ENCODE measurements at regions not wholly inside any gene's neighbourhood (a gene's known extent, or its start where the extent isn't known, plus 50 kb on each side); places are given as distances from the start of the nearest gene placed in this dataset.
A peak's percentile ranks its signal among the peaks of the same experiment; 100 is the strongest.

DNA sequence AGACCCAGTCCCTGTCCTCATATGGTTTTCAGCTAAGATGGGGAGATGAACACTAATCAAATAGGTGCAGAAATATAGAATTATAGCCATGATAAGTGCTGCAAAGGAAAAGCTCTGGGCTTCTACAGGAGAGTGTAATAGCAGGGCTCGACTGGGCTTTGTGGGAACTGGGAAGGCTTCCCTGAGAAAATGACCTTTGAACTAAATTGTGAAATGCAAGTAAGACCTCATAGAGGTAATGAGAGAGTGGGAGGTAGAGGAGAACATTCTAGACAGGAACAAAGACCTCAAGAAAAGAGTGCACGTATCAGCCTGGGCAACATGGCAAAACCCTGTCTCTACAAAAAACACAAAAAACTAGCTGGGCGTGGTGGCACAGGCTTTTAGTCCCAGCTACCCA is 231.6 kb downstream of the ABHD5 start:
- Histone ChIP-seq H3K9me3 (no peaks in the 10 kb centered on the region), H3K4me3 (no peak overlapping the region), H3K27ac (no peak overlapping the region), H3K36me3 (no peaks in the 10 kb centered on the region), H3K27me3 (peaks cover 0 to 70% (median 51%) of the 10 kb centered on the region in 7 donors), H3K4me1 (no peaks in the 10 kb centered on the region)
- WGBS, 2 donors: 80 to 81% methylated on average over 3 of the region's 3 CpGs
- no peak for ATAC-seq
- intact Hi-C loops (cut with DNase I): no loop called here
- DNase-seq: no peak
- TF ChIP-seq, protein P1, sequence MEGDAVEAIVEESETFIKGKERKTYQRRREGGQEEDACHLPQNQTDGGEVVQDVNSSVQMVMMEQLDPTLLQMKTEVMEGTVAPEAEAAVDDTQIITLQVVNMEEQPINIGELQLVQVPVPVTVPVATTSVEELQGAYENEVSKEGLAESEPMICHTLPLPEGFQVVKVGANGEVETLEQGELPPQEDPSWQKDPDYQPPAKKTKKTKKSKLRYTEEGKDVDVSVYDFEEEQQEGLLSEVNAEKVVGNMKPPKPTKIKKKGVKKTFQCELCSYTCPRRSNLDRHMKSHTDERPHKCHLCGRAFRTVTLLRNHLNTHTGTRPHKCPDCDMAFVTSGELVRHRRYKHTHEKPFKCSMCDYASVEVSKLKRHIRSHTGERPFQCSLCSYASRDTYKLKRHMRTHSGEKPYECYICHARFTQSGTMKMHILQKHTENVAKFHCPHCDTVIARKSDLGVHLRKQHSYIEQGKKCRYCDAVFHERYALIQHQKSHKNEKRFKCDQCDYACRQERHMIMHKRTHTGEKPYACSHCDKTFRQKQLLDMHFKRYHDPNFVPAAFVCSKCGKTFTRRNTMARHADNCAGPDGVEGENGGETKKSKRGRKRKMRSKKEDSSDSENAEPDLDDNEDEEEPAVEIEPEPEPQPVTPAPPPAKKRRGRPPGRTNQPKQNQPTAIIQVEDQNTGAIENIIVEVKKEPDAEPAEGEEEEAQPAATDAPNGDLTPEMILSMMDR (IDR thresholded peaks at IDR 0.05): no peak

- H3K36me3 ChIP-seq: no peaks in the 10 kb centered on the region
- ATAC-seq (peak in 1 of 8 donors; percentile 50), DNase-seq (no peak)
- no peaks in the 10 kb centered on the region for H3K9me3 ChIP-seq
- H3K27me3 ChIP-seq: peaks cover 0 to 70% (median 51%) of the 10 kb centered on the region in 7 donors
- TF ChIP-seq, protein P1 (IDR thresholded peaks at IDR 0.05): no peak
- no peaks in the 10 kb centered on the region for H3K4me1 ChIP-seq
- 42 to 43% methylated on average over 13 of the region's 13 CpGs for WGBS, 2 donors
- H3K4me3 ChIP-seq: no peak overlapping the region
- intact Hi-C loops (cut with DNase I): no loop called here
- no peak overlapping the region for H3K27ac ChIP-seq
Measured at GRCh38 chr3:43923104-43923882, 232.6 kb downstream of the ABHD5 start.

DNA sequence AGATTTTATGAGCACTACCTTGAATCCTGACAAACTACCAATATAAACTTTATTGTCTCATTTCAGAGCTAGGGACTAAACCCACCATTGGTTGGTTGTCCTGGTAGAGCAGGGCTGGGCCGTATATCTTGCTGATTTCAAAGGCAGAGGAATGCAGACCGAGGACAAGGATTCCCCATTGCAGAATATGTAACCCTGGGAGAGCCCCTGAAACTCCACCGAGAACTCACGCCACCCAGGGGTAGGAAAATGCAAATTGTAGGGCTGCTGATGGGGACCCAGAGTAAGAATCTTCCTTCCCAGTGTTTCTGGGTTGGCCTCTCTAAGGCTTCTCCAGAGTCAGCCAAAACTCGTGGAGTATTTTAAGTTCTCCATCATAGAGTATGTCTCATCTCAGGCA is 235.3 kb downstream of the ABHD5 start:
- TF ChIP-seq, protein P1 (IDR thresholded peaks at IDR 0.05): no peak
- ATAC-seq (no peak), DNase-seq (no peak)
- Histone ChIP-seq H3K9me3 (no peaks in the 10 kb centered on the region), H3K4me1 (no peaks in the 10 kb centered on the region), H3K27me3 (peaks cover 0 to 50% (median 36%) of the 10 kb centered on the region in 7 donors), H3K36me3 (no peaks in the 10 kb centered on the region), H3K27ac (no peak overlapping the region), H3K4me3 (no peak overlapping the region)
- 50 to 56% methylated on average over 5 of the region's 5 CpGs for WGBS, 2 donors
- intact Hi-C loops (cut with DNase I): no loop called here

- DNase-seq: no peak
- TF ChIP-seq, protein P1 (IDR thresholded peaks at IDR 0.05): no peak
- 65 to 79% methylated on average over 3 of the region's 3 CpGs for WGBS, 2 donors
- peaks cover 0 to 12% (median 0%) of the 10 kb centered on the region in 11 donors for H3K9me3 ChIP-seq
- H3K27ac ChIP-seq: no peak overlapping the region
- no peak overlapping the region for H3K4me3 ChIP-seq
- no peaks in the 10 kb centered on the region for H3K27me3 ChIP-seq
- intact Hi-C loops (cut with DNase I): no loop called here
- ATAC-seq: no peak
- no peaks in the 10 kb centered on the region for H3K4me1 ChIP-seq
- no peaks in the 10 kb centered on the region for H3K36me3 ChIP-seq
Measured at GRCh38 chr3:43932921-43933320, 242.2 kb downstream of the ABHD5 start.
